ENCODE measurements at regions not wholly inside any gene's neighbourhood (a gene's known extent, or its start where the extent isn't known, plus 50 kb on each side); places are given as distances from the start of the nearest gene placed in this dataset.

DNA sequence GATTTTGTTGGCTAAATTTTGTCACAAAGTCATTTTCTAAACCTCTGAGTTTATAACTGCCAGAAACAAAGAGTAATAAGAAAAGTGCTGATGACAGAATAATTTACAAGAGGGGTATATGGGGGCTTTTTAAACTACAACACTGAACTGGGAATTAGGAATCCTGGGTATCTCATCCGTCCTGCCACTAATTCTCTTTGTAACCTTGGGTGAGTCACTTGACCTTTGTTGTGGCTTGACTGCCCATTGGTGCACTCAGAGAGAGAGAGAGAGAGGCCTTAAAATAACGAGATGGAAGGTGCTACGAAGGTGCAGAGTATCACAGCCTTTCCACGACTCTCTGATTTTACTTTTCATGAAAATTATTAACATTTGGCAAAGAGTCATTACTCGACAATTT lies 130.3 kb upstream of the CNTLN start:
- TF ChIP-seq, protein P1, sequence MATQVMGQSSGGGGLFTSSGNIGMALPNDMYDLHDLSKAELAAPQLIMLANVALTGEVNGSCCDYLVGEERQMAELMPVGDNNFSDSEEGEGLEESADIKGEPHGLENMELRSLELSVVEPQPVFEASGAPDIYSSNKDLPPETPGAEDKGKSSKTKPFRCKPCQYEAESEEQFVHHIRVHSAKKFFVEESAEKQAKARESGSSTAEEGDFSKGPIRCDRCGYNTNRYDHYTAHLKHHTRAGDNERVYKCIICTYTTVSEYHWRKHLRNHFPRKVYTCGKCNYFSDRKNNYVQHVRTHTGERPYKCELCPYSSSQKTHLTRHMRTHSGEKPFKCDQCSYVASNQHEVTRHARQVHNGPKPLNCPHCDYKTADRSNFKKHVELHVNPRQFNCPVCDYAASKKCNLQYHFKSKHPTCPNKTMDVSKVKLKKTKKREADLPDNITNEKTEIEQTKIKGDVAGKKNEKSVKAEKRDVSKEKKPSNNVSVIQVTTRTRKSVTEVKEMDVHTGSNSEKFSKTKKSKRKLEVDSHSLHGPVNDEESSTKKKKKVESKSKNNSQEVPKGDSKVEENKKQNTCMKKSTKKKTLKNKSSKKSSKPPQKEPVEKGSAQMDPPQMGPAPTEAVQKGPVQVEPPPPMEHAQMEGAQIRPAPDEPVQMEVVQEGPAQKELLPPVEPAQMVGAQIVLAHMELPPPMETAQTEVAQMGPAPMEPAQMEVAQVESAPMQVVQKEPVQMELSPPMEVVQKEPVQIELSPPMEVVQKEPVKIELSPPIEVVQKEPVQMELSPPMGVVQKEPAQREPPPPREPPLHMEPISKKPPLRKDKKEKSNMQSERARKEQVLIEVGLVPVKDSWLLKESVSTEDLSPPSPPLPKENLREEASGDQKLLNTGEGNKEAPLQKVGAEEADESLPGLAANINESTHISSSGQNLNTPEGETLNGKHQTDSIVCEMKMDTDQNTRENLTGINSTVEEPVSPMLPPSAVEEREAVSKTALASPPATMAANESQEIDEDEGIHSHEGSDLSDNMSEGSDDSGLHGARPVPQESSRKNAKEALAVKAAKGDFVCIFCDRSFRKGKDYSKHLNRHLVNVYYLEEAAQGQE (IDR thresholded peaks at IDR 0.05; ENCODE audit: low read depth) = no peak
- TF ChIP-seq TAF1 (IDR thresholded peaks at IDR 0.05; ENCODE audit: low read depth) (no peak), NFIC (IDR thresholded peaks at IDR 0.05) (no peak), TCF12 (IDR thresholded peaks at IDR 0.05; ENCODE audit: low read depth) (no peak), CREB1 (IDR thresholded peaks at IDR 0.05; ENCODE audit: low read depth) (no peak), CEBPB (IDR thresholded peaks at IDR 0.05) (no peak), EGR1 (IDR thresholded peaks at IDR 0.05) (no peak)

DNA sequence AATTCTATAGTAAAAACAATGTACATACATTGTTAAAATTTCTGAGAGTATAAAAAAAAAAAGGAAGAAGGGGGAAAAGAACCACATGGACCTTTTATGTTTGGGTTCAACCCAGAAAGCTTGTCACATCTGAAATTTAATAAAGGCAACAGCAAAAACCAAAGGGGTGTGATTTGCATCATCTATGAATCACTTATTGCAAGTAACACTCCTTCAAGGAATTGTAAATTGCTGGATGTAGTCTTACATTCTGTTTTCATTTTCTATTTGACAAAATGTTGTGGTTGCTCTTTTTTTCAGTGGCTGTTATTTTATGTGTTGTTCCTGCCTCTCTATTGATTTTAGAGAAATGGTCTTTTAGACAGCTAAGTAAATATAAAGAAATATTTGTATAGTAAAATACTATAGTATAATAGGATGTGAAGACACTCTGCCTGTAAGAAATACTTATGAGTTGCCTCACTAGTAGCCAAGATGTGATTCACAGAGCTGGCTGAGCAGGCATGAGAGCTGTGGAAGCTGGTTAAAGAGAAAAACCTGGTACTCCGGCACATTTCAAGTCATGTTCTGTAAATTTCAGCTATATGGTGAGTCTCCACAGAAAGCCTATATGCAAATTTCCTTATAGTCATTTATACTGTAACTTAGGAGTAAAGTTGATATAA lies 131.1 kb upstream of the CNTLN start:
- no peak for TF ChIP-seq FOXM1 (IDR thresholded peaks at IDR 0.05; ENCODE audit: borderline replicate concordance, low read depth)
- TF ChIP-seq, protein P2, sequence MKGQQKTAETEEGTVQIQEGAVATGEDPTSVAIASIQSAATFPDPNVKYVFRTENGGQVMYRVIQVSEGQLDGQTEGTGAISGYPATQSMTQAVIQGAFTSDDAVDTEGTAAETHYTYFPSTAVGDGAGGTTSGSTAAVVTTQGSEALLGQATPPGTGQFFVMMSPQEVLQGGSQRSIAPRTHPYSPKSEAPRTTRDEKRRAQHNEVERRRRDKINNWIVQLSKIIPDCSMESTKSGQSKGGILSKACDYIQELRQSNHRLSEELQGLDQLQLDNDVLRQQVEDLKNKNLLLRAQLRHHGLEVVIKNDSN (IDR thresholded peaks at IDR 0.05) = no peak
- TF ChIP-seq TEAD4 (IDR thresholded peaks at IDR 0.05) = no peak
- no peak for TF ChIP-seq TAF1 (IDR thresholded peaks at IDR 0.05; ENCODE audit: low read depth)
- no peak for TF ChIP-seq RAD21 (IDR thresholded peaks at IDR 0.05; ENCODE audit: low read depth)
- TF ChIP-seq, protein P1 (IDR thresholded peaks at IDR 0.05; ENCODE audit: low read depth) = no peak
- no peak for TF ChIP-seq EP300 (IDR thresholded peaks at IDR 0.05; ENCODE audit: borderline replicate concordance)
- TF ChIP-seq, protein P3, sequence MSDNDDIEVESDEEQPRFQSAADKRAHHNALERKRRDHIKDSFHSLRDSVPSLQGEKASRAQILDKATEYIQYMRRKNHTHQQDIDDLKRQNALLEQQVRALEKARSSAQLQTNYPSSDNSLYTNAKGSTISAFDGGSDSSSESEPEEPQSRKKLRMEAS (IDR thresholded peaks at IDR 0.05) = no peak
- no peak for TF ChIP-seq YY1 (IDR thresholded peaks at IDR 0.05; ENCODE audit: low read depth)
- TF ChIP-seq CEBPB (IDR thresholded peaks at IDR 0.05) = no peak
- TF ChIP-seq TCF12 (IDR thresholded peaks at IDR 0.05; ENCODE audit: low read depth) = no peak

DNA sequence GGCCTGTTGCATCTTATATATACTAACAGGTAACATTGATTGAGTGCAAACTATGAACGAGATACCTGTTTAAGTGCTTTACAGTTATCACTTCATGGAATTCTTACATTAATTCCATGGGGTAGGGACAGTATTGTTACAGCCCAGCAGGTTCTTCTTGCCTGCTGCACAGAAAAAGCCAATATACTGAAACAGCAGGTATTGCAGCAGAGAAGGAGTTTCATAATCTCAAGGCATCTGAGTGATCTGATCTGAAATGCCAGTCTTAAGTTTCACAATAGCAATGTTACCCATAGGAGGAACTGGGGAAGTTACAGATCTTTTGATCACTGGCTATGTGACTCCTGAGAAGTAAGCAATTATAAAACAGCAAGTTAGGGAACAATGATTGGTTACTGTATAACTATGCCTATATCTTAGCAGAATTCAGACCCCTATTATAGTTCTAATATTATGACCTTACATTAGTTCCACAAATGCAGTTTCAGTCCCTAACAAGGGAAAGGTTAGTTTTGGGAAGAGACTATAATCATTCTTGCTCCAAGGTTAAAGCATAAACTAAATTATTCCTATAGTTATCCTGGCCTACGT lies 126.5 kb upstream of the BNC2 start:
- TF ChIP-seq, protein P2 (IDR thresholded peaks at IDR 0.05) = peak; percentile 42; the same call in 1 of the 2 replicates
- TF ChIP-seq CEBPB (IDR thresholded peaks at IDR 0.05) = peak; percentile 81
- TF ChIP-seq, protein P1 (IDR thresholded peaks at IDR 0.05; ENCODE audit: low read depth) = no peak

DNA sequence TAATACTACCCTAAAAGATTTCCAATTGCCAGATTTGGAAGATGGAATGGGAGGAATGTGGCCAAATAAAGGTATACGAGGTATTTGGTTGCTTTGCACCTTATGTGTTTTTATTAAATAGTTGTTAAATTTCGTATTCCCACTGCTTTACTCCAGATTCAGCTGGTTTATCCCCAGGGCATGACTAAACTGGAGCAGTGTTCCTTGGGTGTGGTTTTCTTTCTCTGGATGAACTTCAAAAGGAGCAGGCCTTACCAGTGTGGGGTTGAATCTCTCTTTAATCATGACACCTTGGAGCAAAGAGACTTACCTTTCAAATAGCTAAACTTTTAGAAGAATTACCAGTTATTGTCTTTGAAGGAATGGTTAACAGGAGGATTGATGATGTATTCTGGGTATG lies 121.7 kb upstream of the BNC2 start:
- TF ChIP-seq EGR1 (IDR thresholded peaks at IDR 0.05) (no peak), FOXM1 (IDR thresholded peaks at IDR 0.05; ENCODE audit: borderline replicate concordance, low read depth) (no peak), NFIC (IDR thresholded peaks at IDR 0.05) (no peak)
- TF ChIP-seq, protein P2 (IDR thresholded peaks at IDR 0.05) = no peak

DNA sequence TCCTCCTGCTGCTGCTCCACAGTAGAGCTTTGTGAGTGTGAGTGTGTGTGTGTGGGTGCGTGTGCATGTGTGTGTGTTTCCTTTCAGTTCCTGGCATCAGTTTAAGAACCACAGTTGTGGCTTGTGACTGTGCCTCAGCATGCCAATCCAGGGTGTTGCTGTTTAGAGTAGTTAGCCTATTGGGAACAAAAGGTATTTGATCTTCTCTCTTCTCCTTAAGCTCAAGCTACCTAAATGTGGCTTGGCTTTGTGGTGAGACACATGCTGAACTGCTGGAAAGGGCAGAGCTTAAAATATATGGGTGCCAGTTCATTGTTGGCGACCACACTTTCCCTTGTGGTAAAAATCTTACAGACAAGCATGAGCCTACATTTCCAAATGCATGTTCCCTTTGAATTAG lies 116.6 kb upstream of the BNC2 start:
- TF ChIP-seq CREB1 (IDR thresholded peaks at IDR 0.05; ENCODE audit: low read depth) = no peak
